ENCODE measurements at regions not wholly inside any gene's neighbourhood (a gene's known extent, or its start where the extent isn't known, plus 50 kb on each side); places are given as distances from the start of the nearest gene placed in this dataset.

DNA sequence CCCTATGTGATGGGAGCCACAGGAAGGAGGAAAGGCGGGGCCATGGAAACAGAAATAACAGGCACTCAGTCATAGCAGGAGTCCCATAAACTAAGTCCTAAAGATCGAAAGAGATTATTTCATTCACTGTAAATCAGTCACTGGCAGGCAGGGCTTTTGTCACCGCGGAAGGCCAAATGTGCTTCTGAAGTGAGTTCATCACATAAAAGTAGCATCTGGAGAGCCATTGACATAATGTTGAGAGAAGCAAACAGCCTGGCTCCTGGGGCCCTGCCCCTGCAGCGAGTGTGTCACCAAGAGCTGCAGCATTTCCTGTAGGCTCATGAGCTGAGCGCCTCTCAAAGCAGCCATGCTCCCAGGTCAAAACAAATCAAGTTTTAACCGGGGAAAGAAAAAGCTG is 476.2 kb downstream of the HAPSTR1 start:
- DNase-seq (ENCODE audit: low spot score), result no peak

DNA sequence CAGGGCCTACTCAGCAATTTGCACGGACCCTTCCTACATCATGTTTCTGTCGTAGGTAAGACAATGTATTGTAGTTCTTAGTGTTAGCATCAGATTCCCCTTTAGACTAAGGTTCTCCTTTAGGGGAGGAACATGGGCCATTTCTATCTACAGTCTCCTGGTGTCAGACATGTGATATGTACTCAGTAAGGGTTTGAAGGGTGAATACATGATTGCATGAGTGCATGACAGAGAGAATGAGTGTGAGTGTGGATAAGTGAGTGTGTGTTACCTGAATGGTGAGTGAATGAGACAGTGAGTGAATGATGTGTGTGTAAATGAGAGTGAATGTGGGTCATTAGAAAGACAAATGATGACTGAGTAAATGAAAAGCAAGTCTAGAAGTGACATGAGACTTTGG is 476.8 kb downstream of the HAPSTR1 start:
- DNase-seq (ENCODE audit: low spot score), result no peak

DNA sequence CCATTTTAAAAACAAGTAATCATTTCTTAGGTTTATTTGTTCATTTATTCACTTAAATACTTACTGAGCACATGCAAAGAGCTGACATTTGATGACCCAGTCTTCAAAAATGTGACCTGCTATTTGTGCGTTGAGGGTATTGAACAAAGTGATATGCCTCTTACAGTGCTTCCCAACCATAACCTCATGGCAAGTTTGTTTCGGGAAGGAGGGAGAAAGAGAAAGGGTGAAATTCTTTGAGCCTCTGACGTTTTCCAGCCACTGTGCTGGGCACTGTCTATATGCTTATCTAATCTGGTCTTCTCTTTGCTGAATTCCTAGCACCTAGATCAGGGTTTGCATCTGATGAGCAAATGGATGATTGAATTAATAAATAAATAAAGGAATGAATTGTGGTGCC is 479.1 kb downstream of the HAPSTR1 start:
- DNase-seq (ENCODE audit: low spot score), result no peak

DNA sequence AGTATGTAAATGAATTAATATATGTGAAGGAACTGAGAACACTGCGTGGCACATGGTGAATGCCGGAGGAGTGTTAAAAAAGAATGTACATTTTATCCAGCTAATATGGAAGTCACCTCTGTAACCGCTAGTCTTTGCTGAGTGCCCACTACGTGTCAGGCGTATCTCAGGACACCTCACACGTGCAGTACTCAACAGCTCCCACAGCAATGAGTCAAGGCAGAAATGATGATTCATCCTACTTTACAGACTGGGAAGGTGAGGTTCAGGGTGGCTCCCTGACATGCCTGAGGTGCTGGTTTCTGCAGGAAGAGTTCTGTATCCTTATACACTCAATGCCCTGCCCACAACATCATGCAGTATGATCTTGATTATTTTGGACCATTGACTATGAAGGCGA is 487.0 kb downstream of the HAPSTR1 start:
- no peak for DNase-seq (ENCODE audit: low spot score)

DNA sequence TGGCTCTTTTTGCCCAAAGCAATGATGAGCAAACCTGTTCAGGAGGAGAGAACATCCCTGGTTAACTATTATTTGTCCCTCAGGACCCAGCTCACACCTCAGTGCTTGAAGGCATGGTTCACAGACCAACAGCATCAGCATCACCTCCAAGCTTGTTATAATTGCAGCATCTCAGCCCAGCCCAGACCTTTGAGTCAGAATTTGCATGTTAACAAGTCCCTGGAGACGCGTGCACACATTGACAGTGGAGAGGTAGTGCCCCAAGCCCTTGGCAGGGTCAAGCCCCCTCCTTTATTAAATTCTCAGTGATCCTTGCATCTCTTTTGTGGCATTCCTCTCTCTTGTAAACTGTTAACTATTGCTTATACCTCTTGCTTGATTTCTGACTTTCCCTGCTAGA is 488.6 kb downstream of the HAPSTR1 start:
- no peak for DNase-seq (ENCODE audit: low spot score)

DNA sequence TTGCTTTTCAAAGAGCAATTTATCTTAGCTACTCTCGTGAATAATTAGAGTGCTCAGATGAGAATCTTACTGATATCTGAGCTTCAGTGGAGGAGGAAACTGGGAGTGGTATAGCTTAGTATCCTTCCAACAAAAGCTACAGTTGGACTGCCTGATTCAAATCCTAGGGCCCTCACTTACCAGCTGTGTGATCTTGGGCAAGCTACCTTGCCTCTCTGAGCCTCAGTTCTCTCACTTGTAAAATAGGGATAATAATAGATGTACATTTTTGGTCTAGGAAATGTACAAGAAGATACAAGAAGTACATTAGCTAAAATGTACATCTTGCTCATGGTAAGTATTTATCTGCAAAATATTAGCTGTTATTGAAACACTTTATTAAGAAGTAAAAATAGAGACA is 502.0 kb downstream of the HAPSTR1 start:
- no peak for DNase-seq (ENCODE audit: low spot score)

DNA sequence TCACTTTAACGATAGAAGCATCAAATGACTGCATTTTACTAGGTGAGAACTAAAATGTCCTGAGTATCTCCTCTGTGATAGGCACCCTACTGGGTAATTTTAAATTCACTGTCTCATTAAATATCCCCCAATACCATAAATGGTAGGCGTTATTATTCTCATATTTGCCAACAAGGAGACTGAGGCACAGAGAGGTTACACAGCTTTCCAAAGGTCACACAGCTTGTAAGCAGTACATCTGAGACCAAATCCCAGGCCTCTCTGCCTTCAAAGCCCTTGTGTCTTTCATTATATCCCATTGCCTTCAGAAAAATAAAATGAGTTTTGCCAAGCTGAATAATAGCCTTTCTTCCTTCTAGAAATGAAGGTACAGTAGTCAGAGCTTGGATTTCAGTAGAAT is 502.6 kb downstream of the HAPSTR1 start:
- DNase-seq (ENCODE audit: low spot score), result no peak

DNA sequence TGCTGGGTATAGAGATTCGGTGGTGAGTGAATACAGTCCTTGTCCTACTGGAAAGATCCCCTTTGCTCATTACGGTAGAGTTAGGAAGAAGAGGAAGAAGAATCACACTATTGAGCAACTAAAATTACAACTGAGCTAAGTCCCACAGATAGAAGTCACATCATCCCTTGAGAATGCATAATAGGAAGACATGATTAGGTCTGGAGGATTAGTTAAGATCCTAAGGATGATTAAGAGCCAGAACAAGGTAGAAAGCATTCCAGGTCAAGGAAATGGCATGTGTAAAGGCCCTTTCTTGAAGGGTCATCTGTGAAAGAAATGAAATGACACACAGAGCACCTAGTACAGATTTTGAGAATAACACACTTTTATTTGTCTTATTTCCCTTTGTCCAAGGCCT is 503.5 kb downstream of the HAPSTR1 start:
- no peak for DNase-seq (ENCODE audit: low spot score)

DNA sequence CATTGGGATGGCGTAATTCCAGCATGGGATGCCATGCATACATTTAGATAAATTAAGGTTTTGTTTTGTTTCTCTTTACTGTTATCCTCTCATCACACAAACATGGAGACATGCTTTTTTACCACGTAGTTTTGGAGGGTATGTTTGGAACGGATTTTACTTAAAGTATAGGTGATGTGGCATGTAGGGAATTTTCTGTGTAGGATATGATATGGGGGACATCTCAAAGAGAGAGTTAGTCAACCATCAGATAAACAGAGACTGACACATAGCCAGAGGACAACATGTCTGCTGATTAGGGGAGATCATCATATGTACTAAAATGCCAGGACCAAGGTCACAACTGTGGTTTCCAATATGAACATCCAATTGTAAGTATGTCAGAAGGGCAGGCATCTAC is 503.9 kb downstream of the HAPSTR1 start:
- no peak for DNase-seq (ENCODE audit: low spot score)

DNA sequence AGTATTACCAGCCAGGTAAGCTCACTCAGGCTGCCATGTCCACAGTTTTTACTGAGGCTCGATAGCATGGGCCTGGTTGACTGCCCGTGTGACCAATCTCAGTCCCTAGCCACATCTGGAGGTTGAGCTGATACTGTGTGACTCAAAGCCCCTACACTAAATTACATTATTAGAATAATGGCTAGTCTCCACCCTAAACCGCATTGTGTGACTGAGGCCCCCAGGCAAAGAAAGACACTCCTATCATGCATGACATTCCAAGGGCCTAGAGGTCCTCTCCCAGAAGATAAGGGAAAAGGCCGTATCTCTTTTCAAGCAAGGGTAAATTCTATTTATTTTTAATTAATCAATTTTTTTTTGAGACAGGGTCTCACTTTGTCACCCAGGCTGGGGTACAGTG is 505.3 kb downstream of the HAPSTR1 start:
- no peak for DNase-seq (ENCODE audit: low spot score)

DNA sequence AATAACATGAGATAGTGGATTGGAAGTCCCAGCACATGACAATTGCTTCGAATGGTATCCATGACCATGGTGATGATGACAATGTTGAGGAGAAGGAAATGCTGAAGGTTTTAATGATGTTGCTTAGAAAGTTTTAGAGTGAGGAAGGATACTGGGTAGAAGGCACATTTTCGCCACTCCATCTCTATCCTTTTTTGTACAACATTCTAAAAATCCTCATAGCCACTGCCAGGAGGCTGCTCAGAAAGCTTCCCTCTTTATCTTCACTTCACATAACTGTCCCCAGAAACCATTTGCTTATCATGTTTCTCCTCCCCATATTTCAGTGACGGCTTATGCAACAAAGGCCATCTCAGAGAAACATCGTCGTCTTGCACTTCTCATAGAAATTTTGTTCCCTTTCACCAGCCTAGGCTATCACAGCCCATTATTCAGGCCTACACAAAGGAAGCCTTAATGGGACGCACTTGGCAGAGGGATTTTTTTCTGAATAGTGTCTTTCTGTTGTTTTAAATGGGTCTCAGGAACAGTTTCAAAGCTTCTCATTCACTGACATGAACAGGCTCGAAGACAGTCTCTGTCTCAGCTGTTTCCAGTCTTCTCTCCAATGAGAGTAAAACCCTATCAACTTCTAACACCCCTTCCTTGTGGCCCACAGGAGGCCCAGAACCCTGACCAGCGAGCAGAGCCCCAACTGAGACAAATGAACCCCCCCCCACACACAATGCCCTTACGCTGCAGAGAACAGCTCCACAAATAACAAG is 506.7 kb downstream of the HAPSTR1 start:
- DNase-seq (ENCODE audit: low spot score), result no peak

DNA sequence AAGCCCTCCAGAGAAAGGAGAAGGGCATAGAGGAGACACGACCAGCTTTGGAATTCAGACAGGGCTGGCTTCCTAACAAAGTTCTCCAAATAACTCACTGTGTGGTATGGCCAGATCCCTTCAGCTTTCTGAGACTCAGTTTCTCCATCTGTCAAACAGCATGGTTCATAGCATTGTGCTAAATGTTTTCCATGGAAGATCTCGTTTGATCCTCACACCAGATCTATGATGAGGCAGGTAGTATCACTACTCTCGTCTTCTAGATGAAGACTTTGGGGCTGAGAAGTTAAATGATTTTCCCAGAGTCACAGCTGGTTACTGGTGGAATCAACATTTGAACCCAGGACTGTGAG is 507.3 kb downstream of the HAPSTR1 start:
- DNase-seq (ENCODE audit: low spot score), result no peak

DNA sequence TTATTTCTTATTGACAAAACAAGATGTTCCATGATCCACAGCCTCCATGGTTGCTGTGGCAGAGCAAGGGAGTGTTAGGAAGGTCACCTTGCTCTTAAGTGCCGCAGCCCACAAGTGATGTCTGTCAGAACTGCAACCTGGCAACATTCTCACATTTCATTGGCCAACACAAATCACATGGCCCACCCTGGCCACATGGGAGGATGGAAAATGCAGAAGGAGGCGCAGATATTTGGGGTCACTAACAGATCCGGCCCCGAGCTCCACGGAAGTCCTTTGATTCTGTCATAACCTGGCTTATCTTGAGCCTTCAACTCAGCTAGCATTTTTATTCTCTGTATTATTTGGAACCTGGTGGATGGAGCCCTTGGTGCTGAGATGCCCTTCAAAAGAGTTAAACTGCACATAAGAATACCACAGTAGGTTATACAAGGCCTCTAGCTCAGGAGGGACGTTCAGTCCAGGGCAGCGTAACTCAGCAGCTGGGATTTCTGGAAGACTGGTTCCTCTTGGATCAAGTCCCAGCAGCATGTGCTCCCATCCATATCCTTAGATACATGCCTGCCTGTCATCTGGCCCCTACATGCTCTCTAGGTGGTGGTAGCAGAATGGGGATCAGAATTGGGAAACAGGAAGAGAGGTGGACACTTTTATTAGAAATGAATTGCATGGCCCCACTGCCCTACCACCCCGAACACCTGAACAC is 508.1 kb downstream of the HAPSTR1 start:
- no peak for DNase-seq (ENCODE audit: low spot score)

DNA sequence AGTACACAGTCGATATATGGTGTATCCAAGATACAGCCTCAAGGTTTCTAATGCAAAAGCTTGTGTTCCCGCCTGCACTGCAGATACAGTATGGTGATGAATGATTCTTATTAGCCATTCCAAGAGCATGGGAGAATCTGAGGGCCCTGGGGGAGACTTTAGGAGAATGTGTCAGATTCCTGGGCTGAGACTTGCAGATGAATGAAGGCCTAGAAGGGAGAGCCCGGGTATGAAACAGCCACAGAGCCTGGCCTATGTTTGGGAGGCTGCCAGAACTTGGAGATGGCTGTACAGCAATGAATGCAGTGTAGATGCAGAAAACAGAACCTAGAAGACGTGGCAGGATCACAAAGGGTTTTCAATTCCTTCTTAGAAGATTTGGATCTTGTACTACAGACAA is 510.7 kb downstream of the HAPSTR1 start:
- no peak for DNase-seq (ENCODE audit: low spot score)

DNA sequence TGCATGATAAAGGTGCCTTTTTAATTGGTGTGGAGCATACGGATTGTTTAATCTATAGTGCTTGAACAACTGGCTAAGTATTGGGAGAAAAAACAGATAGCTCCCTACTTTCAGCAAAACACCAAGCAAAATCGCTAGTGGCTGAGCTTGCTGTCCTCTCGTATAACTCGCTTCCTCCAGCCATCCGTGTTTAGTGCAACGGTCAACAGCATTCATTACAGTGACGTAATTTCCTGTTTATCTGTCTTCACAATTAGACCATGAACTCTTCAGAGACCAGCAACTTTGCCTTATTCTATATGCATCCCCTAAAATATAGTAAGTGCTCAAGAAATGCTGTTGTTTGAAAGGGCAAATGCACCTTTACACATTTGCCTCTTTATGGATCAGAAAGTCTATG is 511.9 kb downstream of the HAPSTR1 start:
- no peak for DNase-seq (ENCODE audit: low spot score)

DNA sequence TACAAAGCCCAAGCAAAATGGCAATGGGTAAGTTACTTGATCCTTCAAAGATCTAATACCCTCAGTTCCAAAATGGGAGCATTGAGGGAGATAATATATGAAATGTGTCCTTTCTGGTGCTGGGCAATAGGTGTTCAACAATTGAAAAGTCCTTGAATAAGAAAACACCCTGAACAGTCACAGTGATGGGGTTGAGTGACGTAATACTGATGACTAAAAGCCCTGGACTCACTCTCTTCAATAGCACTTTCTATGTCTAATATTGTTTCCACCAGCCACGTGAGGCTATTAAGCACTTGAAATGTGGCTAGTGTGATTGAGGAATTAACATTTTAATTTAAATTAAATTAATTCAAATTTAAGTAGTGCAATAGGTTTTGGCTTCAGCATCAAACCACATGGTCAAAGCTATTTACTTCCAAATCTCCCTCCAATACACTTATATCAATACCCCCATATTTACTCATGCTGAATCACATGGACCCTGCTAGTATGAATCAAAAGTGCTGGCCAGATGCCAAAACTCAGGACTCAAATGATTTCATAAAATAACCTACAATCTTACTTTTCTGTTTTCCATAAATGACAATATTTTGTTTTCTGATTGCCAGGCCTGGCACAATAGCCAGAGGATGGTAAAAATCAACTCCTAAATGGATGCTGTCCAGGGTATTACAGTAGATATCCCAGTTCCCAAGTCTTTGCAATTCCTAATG is 516.2 kb downstream of the HAPSTR1 start:
- DNase-seq (ENCODE audit: low spot score), result no peak

DNA sequence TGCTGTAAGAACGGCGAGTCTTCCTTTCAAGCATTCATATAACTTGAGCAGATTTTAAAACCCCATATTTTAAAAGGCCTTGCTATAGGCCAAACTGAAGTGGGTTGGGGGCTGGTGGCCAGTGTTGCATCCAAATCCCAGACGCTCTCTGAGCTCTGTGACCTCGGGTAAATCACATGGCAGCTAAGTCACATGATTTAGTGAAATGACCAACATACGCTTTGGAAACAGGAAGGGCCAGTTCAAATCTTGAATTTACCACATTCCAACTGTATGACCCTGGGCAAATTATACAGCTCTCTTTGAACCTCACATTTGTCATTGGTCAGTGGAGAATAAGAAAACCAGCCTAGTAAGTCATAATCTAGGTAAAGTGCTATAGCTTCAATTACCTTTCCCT is 519.3 kb downstream of the HAPSTR1 start:
- no peak for DNase-seq (ENCODE audit: low spot score)

DNA sequence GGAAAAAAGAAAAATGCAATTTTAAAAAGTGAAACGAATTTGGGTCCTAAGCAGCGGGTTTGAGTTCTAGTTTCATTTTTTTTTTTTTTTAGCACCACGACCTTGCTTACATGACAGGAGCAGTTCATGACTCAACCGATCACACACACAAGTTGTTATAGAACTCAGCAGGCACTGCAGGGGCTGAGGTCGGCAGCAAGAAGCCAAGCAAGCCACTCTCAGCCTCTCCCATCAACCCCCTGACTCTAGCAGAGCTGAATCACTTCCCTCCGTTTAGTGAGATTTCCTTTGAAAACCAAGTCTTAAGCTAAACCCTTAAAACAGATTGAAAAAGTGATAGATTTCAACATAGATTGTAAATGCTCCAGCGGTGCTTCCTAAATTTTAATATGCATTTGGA is 520.8 kb downstream of the HAPSTR1 start:
- no peak for DNase-seq (ENCODE audit: low spot score)

DNA sequence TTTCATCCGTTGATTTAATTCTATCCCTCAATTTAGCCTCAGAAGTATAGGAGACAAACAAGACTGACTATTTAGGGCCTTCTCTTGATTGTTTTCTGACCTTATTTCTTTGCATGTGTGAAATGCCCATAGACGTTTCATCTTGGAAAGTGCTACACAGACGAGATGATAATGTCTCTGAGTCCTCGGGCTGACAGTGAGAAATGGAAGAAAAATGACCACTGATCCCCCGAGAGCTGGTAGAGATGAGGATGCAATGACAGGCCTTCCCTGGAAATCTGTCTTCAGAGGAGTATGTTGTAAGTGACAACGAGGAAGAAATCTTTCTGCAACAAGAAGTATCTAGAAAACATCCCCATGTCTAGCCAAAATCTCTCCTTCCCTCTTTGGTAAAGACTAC is 522.9 kb downstream of the HAPSTR1 start:
- DNase-seq (ENCODE audit: low spot score), result no peak

DNA sequence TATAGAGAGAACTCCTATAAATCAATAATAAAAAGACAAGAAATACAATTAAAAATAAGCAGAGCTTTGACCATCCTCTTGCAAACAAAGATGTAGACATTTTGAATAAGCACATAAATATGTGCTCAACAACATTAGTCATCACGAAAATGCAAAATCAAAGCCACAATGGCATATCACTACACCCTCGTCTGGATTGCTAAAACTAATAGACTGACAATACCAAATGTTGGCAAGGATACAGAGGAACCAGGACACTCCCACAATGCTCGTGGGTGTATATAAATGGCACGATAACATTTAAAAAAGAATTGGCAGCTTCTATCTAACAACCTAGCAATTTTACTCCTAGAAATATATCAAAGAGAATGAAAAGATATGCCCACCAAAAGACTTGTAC is 530.8 kb downstream of the HAPSTR1 start:
- no peak for DNase-seq (ENCODE audit: low spot score)

DNA sequence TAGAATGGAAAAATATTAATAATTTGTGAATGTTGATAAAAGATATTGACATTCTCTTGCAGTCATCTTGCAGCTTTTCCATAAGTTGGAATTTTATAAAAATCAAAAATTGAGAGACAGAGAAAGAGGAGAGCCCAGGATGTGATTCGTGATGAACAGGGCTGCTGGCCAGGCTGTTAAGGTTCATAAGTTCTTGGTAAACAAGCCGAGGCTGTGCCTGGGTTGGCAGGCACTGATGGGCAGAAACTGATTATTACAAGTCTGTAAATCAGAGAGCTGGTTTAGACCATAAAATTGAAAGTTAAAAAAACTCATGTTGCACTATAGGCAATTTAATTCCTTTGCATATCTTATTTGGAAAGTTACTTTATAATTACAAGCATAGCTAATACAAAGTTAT is 533.7 kb downstream of the HAPSTR1 start:
- DNase-seq (ENCODE audit: low spot score), result no peak

DNA sequence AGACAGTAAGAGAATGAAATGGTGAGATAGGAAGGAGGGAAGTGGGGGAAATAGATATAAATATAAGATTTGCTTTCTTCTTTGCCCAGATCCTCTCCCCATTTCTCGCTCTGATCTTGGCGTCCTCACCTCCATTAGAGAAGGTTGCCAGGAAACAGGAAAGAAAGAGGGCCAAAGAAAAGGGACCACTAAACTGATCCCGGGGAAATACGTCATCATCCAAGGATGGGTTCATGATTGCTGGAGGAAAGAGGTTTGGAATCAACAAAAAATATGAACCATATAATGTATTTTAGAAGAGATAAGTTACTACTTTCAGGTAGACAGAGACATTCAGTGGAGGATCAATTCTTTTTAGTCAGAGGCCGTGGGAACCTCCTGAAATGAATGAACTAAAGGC is 536.0 kb downstream of the HAPSTR1 start:
- no peak for DNase-seq (ENCODE audit: low spot score)

DNA sequence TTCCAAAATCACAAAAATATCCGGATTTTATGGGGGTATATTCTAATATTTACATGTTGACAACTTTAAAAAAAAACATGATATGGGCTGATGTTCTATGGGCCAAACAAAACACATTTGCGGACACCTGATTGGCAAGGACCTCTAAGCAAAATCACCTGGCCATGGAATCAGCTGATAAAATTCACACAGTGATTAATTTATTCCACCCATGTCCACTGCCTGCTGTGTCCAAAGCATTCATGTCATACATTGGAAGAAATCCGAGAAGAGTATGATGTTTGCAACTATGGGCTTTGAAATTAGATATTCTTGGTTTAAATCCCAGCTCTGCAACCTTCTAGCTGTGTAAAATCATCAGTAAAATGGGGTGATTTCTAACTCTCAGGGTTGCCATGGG is 538.7 kb downstream of the HAPSTR1 start:
- DNase-seq (ENCODE audit: low spot score), result no peak
